C4-2B (cell line): ENCODE measurements at regions not wholly inside any gene's neighbourhood (a gene's known extent, or its start where the extent isn't known, plus 50 kb on each side); places are given as distances from the start of the nearest gene placed in this dataset.

ENCODE experiments used
- H3K27ac ChIP-seq: fragments of 450-650 bp; 2 replicates; pipeline ENCODE4 v1.5.1; 2017
- CTCF ChIP-seq: fragments of 450-650 bp; conservative IDR thresholded peaks from 2 replicates; pipeline ENCODE4 v1.5.1; 2017; ENCODE audit warnings: mild to moderate bottlenecking
- ZFX ChIP-seq: fragments of 450-650 bp; IDR thresholded peaks from 2 replicates; pipeline ENCODE4 v1.6.1; 2017

- TF ChIP-seq CTCF (no peak), ZFX (no peak)
- no peak overlapping the region for H3K27ac ChIP-seq
These were observed 503.8 kb downstream of the TFAP2B start for GRCh38 chr6:51322505-51322904.

GRCh38 chr6:51323056-51323455 lies 504.4 kb downstream of the TFAP2B start:
- H3K27ac ChIP-seq: no peak overlapping the region
- TF ChIP-seq CTCF: no peak
- no peak for TF ChIP-seq ZFX

DNA sequence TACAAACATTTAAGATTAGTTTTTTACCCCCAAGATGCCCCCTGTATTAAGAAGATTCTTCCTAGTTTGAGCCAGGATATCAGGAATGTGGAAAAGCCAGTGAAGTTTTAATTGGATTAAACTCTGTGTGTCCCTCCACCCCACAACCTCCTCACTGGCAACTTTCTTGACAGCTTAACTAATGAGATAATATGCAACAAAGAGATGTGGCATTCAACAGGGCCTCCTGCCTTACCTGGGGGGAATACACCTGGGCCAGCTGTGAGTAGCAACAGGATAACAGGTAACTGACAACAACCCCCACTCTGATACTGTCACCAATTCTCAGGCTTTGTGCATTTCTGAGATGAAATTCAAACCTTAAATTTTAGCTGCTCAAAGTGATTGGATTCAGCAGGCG lies 512.3 kb downstream of the TFAP2B start:
- TF ChIP-seq CTCF (no peak), ZFX (no peak)
- H3K27ac ChIP-seq: no peak overlapping the region

DNA sequence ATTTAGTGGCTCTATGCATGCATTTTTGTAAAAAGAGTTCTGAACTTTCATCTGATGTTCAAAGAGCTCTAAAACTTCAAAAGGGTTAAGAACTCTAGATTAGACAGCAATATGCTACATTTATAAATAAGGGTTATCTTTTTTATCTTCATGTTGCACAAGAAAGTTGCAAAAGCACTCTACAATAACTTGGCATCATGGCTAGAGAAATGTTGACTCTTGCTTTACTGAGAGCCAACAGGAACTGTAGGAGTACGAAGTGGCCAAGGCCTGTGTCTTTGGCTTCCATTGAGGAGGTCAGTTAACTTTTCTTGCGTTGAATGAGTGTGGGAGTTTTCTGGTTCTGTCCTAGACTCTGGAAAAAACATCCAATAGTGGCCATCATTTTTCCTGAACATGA lies 516.9 kb downstream of the TFAP2B start:
- TF ChIP-seq CTCF (no peak), ZFX (no peak)
- no peak overlapping the region; the same call in 1 of the 2 replicates for H3K27ac ChIP-seq

DNA sequence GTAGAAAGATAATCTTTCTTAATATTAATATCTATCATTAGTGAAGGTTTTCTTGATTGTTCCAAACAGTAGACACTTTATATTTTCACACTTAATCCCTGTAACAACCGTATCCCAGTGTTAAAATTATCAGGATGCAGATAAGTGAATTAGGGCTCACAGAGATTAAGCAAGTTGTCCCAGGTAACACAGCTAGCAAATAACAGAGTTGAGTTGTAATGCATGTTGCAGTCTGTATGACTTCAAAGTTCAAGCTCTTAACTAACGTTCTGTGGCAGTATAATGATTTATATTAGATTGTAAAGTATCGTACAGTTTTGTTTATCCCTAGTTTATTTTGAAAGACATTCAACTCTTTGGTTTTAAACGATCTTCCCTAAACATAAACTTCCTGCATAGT lies 517.5 kb downstream of the TFAP2B start:
- TF ChIP-seq CTCF: no peak
- no peak for TF ChIP-seq ZFX

GRCh38 chr6:51337277-51337676 lies 518.6 kb downstream of the TFAP2B start:
- no peak overlapping the region; the same call in 1 of the 2 replicates for H3K27ac ChIP-seq
- TF ChIP-seq CTCF: no peak
- no peak for TF ChIP-seq ZFX

More for the DNA sequence above, 517.5 kb downstream of the TFAP2B start:
- no peak overlapping the region; the same call in 1 of the 2 replicates for H3K27ac ChIP-seq

GRCh38 chr6:51339108-51339507 lies 520.4 kb downstream of the TFAP2B start:
- H3K27ac ChIP-seq: no peak overlapping the region
- TF ChIP-seq CTCF (no peak), ZFX (no peak)
